Lower leg skin (tissue), 4 donors: ENCODE measurements at regions not wholly inside any gene's neighbourhood (a gene's known extent, or its start where the extent isn't known, plus 50 kb on each side); places are given as distances from the start of the nearest gene placed in this dataset.
"Not testable (repeated sequence)": the region's sequence is repeated elsewhere in the genome, so short reads cannot be mapped to it uniquely, and the experiment has no call there.

Experiments used
- DNase-seq, 2 donors: peaks; one replicate each; pipeline ENCODE4 v3.0.0-alpha.2; 2019; ENCODE audit warnings: low spot score in 2 of 2
- H3K4me3 ChIP-seq: fragments of 200-600 bp; sonication (generic); 2 replicates; pipeline ENCODE4 v1.5.1; 2017; ENCODE audit warnings: mild to moderate bottlenecking, low read depth; ENCODE audit not compliant: poor library complexity, severe bottlenecking
- CTCF ChIP-seq, 3 donors: fragments of 450-650 bp; IDR thresholded peaks; one replicate each; pipeline ENCODE4 v1.5.1; 2016; ENCODE audit warnings: antibody characterized with exemption in 3 of 3, mild to moderate bottlenecking in 3 of 3, moderate library complexity in 2 of 3
- POLR2A ChIP-seq, 2 donors: fragments of 450-650 bp; IDR thresholded peaks; one replicate each; pipeline ENCODE4 v1.6.1; 2016 to 2017; ENCODE audit warnings: antibody characterized with exemption in 2 of 2, mild to moderate bottlenecking in 1 of 2, moderate library complexity in 1 of 2
- WGBS, 2 donors: methylation state at CpG; one replicate each; pipeline ENCODE4 v1.1.5; 2018; 5-methylcytosine and 5-hydroxymethylcytosine counted together
- intact Hi-C: fragments of 100-400 bp; cut with DNase I; formaldehyde crosslinking; loops from one replicate; pipeline ENCODE4 v1.15.0; 2023; ENCODE audit warnings: low total_unique reads

DNA sequence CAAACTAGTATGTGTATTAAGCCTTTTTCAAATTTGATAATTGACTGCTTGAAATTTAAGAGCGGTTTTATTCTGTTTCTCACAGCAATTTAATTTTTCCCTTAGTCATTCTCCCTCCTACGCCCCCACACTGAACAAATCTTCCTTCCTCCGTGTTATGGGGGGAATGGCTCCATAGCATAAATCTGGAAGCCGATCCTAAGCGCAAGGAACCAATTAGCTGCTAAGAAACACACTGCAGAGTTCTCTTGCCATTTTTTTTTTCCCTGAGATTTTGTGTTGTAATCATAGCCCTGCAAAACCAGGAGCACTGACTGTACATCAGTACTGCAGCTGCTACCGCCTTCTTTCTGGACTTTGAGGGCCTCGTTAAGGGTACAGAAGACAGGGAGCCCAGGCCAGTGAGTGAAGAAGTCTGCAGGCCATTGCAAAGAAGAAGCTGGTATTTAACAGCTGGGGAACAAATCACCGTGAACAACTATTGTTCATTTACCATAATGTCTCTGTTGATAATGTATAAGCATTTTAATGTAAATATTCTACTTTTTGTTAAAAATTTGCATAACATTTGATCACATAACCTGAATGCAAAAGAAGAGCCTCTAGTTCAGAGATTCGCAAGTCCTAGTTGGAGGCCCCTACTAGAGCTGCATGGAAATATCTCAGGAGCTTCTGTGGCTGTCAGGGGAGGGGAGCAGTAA lies 264.0 kb downstream of the LRATD1 start:
- 78 to 82% methylated on average over 9 of the region's 9 CpGs for WGBS, 2 donors
- no peak for DNase-seq
- no peak for TF ChIP-seq CTCF (IDR thresholded peaks at IDR 0.05)
- no peak for TF ChIP-seq POLR2A (IDR thresholded peaks at IDR 0.05)
- intact Hi-C loops, result no loop called here
- H3K4me3 ChIP-seq, result no peak overlapping the region

DNA sequence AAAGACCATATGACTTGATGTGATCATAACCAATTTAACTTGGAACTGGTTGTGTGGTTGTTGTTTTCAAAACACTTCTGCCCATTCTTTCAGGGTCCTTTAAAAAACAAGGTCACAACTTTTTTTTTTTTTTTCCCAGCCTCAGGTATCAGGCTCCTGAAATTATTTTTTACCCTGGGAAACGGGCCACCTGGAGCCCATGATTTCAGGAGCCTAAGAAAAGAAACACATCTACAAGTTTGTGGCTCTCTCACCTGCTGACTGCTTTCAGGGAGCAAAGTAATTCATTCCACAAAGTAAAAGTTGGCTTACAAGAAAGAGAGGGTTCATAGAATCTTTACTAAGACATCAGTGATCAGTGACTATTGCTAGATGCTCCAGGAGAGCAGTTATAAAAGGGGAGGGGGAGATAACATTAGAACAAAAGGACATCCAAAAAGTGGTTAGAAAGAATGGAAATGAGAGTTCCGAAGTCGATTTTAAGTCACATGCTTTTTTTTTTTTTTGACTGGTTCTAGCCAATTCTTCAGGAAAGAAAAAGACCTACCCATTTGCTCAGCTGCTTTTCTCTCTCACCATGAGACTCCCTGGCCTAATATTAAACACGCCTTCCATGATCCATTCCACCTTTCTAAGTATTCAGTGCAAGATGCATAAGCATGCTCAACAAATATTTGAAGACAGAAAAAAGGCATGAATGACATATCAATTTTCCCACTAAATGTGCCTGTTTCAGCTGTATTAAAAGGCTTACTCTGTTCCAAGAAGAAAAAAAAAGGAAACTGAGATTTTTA lies 267.3 kb downstream of the LRATD1 start:
- WGBS, 2 donors, result 79 to 84% methylated on average over 4 of the region's 4 CpGs

GRCh38 chr2:14901737-14902136 lies 269.2 kb downstream of the LRATD1 start:
- no peak overlapping the region for H3K4me3 ChIP-seq
- whole genome bisulfite sequencing, 2 donors, result 53 to 69% methylated on average over 3 of the region's 3 CpGs
- TF ChIP-seq POLR2A (IDR thresholded peaks at IDR 0.05) (no peak), CTCF (IDR thresholded peaks at IDR 0.05) (no peak)
- intact Hi-C loops, result no loop called here
- no peak for DNase-seq

More for the DNA sequence above, 267.3 kb downstream of the LRATD1 start:
- TF ChIP-seq POLR2A (IDR thresholded peaks at IDR 0.05), result no peak
- no peak for DNase-seq
- no peak overlapping the region for H3K4me3 ChIP-seq
- intact Hi-C loops, result no loop called here

DNA sequence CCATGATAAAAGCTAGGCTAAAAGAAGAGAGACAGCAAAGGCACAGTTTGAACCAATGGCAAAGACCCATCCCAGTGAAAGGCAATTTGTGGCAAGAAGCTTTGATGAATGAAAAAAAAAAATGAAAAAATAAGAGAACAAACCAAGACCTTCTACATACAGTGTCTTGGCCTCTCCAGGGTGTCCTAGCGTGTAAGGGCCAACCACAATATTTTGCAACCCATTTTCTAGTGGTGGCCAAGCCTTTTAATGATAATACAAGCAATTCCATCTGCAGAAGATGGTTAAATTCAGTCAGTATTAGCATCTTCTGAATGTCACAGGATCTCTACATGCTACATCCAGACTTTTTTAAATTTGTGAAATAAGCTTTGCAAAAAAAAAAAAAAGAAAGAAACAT lies 270.4 kb downstream of the LRATD1 start:
- H3K4me3 ChIP-seq, result no peak overlapping the region
- WGBS, 2 donors, result 81 to 90% methylated on average over 1 of the region's 1 CpG
- no peak for DNase-seq
- TF ChIP-seq CTCF (IDR thresholded peaks at IDR 0.05) (no peak), POLR2A (IDR thresholded peaks at IDR 0.05) (no peak)
- intact Hi-C loops, result no loop called here

DNA sequence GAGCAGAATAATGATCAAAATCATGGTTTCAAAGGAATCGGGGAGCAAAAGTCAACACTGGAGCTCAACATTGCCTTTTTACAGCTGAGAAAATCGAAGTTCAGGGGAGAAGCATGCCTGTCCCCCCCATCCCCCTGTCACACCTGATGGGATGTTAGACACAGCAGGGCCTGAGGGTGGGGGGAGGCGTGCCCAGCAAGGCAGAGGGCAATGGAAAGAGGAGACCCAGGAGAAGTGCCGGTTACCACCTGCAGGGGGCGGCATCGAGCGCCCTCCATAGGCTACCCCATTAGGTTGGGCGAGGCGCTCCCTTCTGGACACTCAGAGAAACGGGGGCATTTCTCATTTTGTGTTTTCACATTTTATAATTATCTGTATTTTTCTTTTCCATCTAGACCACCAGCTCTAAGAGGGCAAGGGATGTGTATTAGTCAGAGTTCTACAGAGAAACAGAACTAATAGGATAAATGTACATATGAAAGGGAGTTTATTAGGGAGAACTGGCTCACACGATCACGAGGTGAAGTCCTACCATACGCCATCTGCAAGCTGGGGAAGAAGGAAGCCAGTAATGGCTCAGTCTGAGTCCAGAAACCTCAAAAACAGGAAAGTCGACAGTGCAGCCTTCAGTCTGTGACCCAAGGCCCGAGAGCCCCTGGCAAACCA lies 271.3 kb downstream of the LRATD1 start:
- intact Hi-C loops, result no loop called here
- WGBS, 2 donors, result 62 to 63% methylated on average over 15 of the region's 15 CpGs
- DNase-seq, result no peak
- no peak overlapping the region for H3K4me3 ChIP-seq
- TF ChIP-seq CTCF (IDR thresholded peaks at IDR 0.05) (no peak), POLR2A (IDR thresholded peaks at IDR 0.05) (no peak)

DNA sequence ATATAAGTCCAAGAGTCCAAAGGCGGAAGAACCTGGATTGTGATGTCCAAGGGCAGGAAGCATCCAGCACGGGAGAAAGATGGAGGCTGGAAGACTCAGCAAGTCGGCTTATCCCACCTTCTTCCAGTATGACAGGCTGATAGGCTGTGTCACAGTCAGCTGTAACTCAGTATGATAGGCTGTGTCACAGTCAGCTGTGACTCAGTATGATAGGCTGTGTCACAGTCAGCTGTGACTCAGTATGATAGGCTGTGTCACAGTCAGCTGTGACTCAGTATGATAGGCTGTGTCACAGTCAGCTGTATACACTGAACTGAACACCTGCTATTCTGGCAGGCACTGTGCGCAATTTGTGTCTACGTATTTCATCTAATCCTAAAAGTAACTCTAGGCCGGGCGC lies 271.9 kb downstream of the LRATD1 start:
- H3K4me3 ChIP-seq, DNase-seq, intact Hi-C loops: not testable (repeated sequence)
- WGBS, 2 donors, result 96% methylated on average over 7 of the region's 7 CpGs
